GM12874 (cell line): ENCODE measurements at regions not wholly inside any gene's neighbourhood (a gene's known extent, or its start where the extent isn't known, plus 50 kb on each side); places are given as distances from the start of the nearest gene placed in this dataset.

Source experiments
- CTCF ChIP-seq: IDR thresholded peaks from 2 replicates; pipeline ENCODE4 v1.5.1; 2011; ENCODE audit warnings: low read depth, mild to moderate bottlenecking, control low read depth, low read length, moderate library complexity; ENCODE audit not compliant: insufficient read depth

- TF ChIP-seq CTCF, result no peak
Measured at GRCh38 chr1:87524021-87524754, 195.5 kb downstream of the LMO4 start.

- TF ChIP-seq CTCF, result no peak
Measured at GRCh38 chr1:87528754-87529517, 200.3 kb downstream of the LMO4 start.

- TF ChIP-seq CTCF, result no peak
Measured at GRCh38 chr1:87530042-87530807, 201.5 kb downstream of the LMO4 start.

- no peak for TF ChIP-seq CTCF
Measured at GRCh38 chr1:87535551-87535950, 206.9 kb downstream of the LMO4 start.

- TF ChIP-seq CTCF, result no peak
Measured at GRCh38 chr1:87539147-87539546, 210.5 kb downstream of the LMO4 start.

GRCh38 chr1:87542697-87543096 is 214.0 kb downstream of the LMO4 start:
- TF ChIP-seq CTCF, result no peak

- TF ChIP-seq CTCF, result no peak
Measured at GRCh38 chr1:87549738-87550137, 221.1 kb downstream of the LMO4 start.
